ENCODE measurements at regions not wholly inside any gene's neighbourhood (a gene's known extent, or its start where the extent isn't known, plus 50 kb on each side); places are given as distances from the start of the nearest gene placed in this dataset.

DNA sequence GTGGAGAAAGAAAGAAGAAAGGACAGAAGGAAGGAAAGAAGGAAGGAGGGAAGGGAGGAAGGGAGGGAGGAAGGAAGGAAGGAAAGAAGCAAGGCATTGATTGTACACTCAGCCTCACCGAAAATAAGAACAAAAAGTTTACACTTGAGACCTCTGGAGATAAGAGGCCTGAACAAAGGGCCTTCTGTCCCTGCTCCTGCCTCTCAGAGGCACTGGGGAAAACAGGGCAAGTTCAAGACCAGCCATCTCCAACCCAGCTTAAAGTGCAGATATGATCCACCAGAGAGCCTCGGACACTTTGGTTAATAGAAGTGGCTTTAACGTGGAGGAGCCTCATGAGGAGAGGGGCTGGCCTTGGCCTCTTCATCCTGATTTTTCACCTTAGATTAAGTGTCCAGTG, 582.9 kb upstream of the PPP2R3A start:
- TF ChIP-seq EZH2 (IDR thresholded peaks at IDR 0.05; ENCODE audit: low read length, missing control alignments), result no peak
- TF ChIP-seq, protein P1, sequence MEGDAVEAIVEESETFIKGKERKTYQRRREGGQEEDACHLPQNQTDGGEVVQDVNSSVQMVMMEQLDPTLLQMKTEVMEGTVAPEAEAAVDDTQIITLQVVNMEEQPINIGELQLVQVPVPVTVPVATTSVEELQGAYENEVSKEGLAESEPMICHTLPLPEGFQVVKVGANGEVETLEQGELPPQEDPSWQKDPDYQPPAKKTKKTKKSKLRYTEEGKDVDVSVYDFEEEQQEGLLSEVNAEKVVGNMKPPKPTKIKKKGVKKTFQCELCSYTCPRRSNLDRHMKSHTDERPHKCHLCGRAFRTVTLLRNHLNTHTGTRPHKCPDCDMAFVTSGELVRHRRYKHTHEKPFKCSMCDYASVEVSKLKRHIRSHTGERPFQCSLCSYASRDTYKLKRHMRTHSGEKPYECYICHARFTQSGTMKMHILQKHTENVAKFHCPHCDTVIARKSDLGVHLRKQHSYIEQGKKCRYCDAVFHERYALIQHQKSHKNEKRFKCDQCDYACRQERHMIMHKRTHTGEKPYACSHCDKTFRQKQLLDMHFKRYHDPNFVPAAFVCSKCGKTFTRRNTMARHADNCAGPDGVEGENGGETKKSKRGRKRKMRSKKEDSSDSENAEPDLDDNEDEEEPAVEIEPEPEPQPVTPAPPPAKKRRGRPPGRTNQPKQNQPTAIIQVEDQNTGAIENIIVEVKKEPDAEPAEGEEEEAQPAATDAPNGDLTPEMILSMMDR (conservative IDR thresholded peaks at IDR 0.05 in 1 of 2, IDR thresholded peaks at IDR 0.05 in 1 of 2; ENCODE audit: low read depth in 1 of 2, low read length in 2 of 2), result no peak
